Transverse colon (tissue), 4 donors: ENCODE measurements at regions not wholly inside any gene's neighbourhood (a gene's known extent, or its start where the extent isn't known, plus 50 kb on each side); places are given as distances from the start of the nearest gene placed in this dataset.

Source experiments
- CTCF ChIP-seq, 5 experiments: fragments of 200-600 bp in 3 of 5; fragments of 450-650 bp in 2 of 5; sonication (generic) in 3 of 5; IDR thresholded peaks; 1 replicate in 2 of 5; 2 replicates in 3 of 5; pipeline ENCODE4 v1.5.1; 2016 to 2017; ENCODE audit warnings: antibody characterized with exemption in 5 of 5, inconsistent platforms in 3 of 5, mild to moderate bottlenecking in 2 of 5, moderate library complexity in 1 of 5
- EP300 ChIP-seq: sonication (generic); formaldehyde crosslinking; IDR thresholded peaks from one replicate; pipeline ENCODE4 v1.6.1; 2017; ENCODE audit warnings: antibody characterized with exemption, low read depth
- POLR2A ChIP-seq: fragments of 450-650 bp; IDR thresholded peaks from one replicate; pipeline ENCODE4 v1.6.1; 2016; ENCODE audit warnings: antibody characterized with exemption, mild to moderate bottlenecking, moderate library complexity
- POLR2AphosphoS5 ChIP-seq, 3 donors: sonication (generic); formaldehyde crosslinking; IDR thresholded peaks; one replicate each; pipeline ENCODE4 v1.6.1; 2016; ENCODE audit warnings: antibody characterized with exemption in 3 of 3

GRCh38 chr16:86090461-86091170, 191.7 kb downstream of the IRF8 start:
- TF ChIP-seq CTCF (IDR thresholded peaks at IDR 0.05) (no peak), POLR2AphosphoS5 (IDR thresholded peaks at IDR 0.05) (no peak), POLR2A (no peak), EP300 (no peak)
